GM12878 (cell line): ENCODE measurements at regions not wholly inside any gene's neighbourhood (a gene's known extent, or its start where the extent isn't known, plus 50 kb on each side); places are given as distances from the start of the nearest gene placed in this dataset.

Source experiments
- CTCF ChIP-seq, 3 experiments: IDR thresholded peaks in 2 of 3; conservative IDR thresholded peaks in 1 of 3; 2 replicates each; pipeline ENCODE4 v1.5.1; 2011; ENCODE audit warnings: low read depth in 3 of 3, low read length in 3 of 3, mild to moderate bottlenecking in 3 of 3, control low read depth in 2 of 3, moderate library complexity in 2 of 3, inconsistent platforms in 1 of 3, mixed read lengths in 1 of 3; ENCODE audit not compliant: control insufficient read depth in 2 of 3, insufficient read depth in 1 of 3; ENCODE audit errors: extremely low read depth in 1 of 3
- IRF5 ChIP-seq: fragments of 450-650 bp; IDR thresholded peaks from 2 replicates; pipeline ENCODE4 v1.6.1; 2017; ENCODE audit warnings: borderline replicate concordance
- MEF2A ChIP-seq: IDR thresholded peaks from 2 replicates; pipeline ENCODE4 v1.6.1; 2011; ENCODE audit warnings: low read depth, mild to moderate bottlenecking, low read length, moderate library complexity; ENCODE audit not compliant: insufficient read depth
- MXI1 ChIP-seq: fragments of 150-350 bp; IDR thresholded peaks from 2 replicates; pipeline ENCODE4 v1.6.1; 2011; ENCODE audit warnings: low read depth, mild to moderate bottlenecking, inconsistent platforms, low read length, improper control_type of control experiment
- NR2F1 ChIP-seq: fragments of 450-650 bp; conservative IDR thresholded peaks from 2 replicates; pipeline ENCODE4 v1.6.1; 2017; ENCODE audit warnings: mild to moderate bottlenecking
- REST ChIP-seq: IDR thresholded peaks from 2 replicates; pipeline ENCODE4 v1.6.1; 2012; ENCODE audit warnings: mild to moderate bottlenecking, low read depth, low read length
- USF2 ChIP-seq: IDR thresholded peaks from 2 replicates; pipeline ENCODE4 v1.6.1; 2011; ENCODE audit warnings: low read depth, low read length, improper control_type of control experiment, borderline replicate concordance
- YY1 ChIP-seq: IDR thresholded peaks from 2 replicates; pipeline ENCODE4 v1.6.1; 2011; ENCODE audit warnings: low read depth, mild to moderate bottlenecking, low read length

- TF ChIP-seq CTCF (IDR thresholded peaks at IDR 0.05 in 2 of 3, conservative IDR thresholded peaks at IDR 0.05 in 1 of 3; ENCODE audit: control insufficient read depth in 2 of 3, extremely low read depth in 1 of 3, insufficient read depth in 1 of 3, low read depth in 3 of 3, low read length in 3 of 3) (no peak), REST (no peak), MXI1 (no peak), USF2 (no peak), NR2F1 (no peak), MEF2A (no peak), IRF5 (no peak), YY1 (no peak)
Observed at GRCh38 chr6:6417475-6417874, 97.0 kb upstream of the F13A1 start.
